DOHH2 (cell line): ENCODE measurements at regions not wholly inside any gene's neighbourhood (a gene's known extent, or its start where the extent isn't known, plus 50 kb on each side); places are given as distances from the start of the nearest gene placed in this dataset.

Experiments
- CTCF ChIP-seq: fragments of 200-600 bp; sonication (generic); IDR thresholded peaks from one replicate; pipeline ENCODE4 v1.5.1; 2014; ENCODE audit warnings: antibody characterized with exemption, mild to moderate bottlenecking, low read depth, low read length; ENCODE audit not compliant: poor library complexity, severe bottlenecking
- EZH2phosphoT487 ChIP-seq: fragments of 200-600 bp; sonication (generic); IDR thresholded peaks from 2 replicates; pipeline ENCODE4 v1.6.1; 2017; ENCODE audit warnings: borderline replicate concordance, mild to moderate bottlenecking, antibody characterized with exemption, low read length, moderate library complexity, mixed read lengths

- TF ChIP-seq CTCF (no peak), EZH2phosphoT487 (no peak)
Observed at GRCh38 chr5:50953290-50953689, 286.9 kb downstream of the PARP8 start.
